Activated CD4-positive, alpha-beta memory T cell treated with anti-CD3 and anti-CD28 coated beads, Interleukin-2, amount 10 ng/mL, durations not matched to agents 7 days and 5 days (primary cell): ENCODE measurements at regions not wholly inside any gene's neighbourhood (a gene's known extent, or its start where the extent isn't known, plus 50 kb on each side); places are given as distances from the start of the nearest gene placed in this dataset.

Source experiments
- CTCF ChIA-PET: fragments of 350-600 bp; sonication (Branson Sonifier 250); formaldehyde crosslinking; loops from one replicate; lab custom pipeline; 2021; ENCODE audit warnings: antibody characterized with exemption, inconsistent platforms; lab: Charles Lee
- POLR2A ChIA-PET: fragments of 350-600 bp; sonication (Branson Sonifier 250); formaldehyde crosslinking; loops from one replicate; lab custom pipeline; 2021; ENCODE audit warnings: antibody characterized with exemption; lab: Charles Lee
- DNase-seq: peaks from one replicate; pipeline ENCODE4 v3.0.0-alpha.2; 2020
- H3K27ac Mint-ChIP-seq: one replicate; pipeline ENCODE4 v1.8.0; 2021; ENCODE audit warnings: mild to moderate bottlenecking, mixed read lengths
- H3K27me3 Mint-ChIP-seq: one replicate; pipeline ENCODE4 v1.8.0; 2021; ENCODE audit warnings: mixed read lengths
- H3K36me3 Mint-ChIP-seq: one replicate; pipeline ENCODE4 v1.8.0; 2021; ENCODE audit warnings: low read depth, mixed read lengths
- H3K4me1 Mint-ChIP-seq: one replicate; pipeline ENCODE4 v1.8.0; 2021; ENCODE audit warnings: mixed read lengths
- H3K4me3 Mint-ChIP-seq: one replicate; pipeline ENCODE4 v1.8.0; 2021; ENCODE audit warnings: mild to moderate bottlenecking, mixed read lengths
- H3K9me3 Mint-ChIP-seq: one replicate; pipeline ENCODE4 v1.8.0; 2021; ENCODE audit warnings: mixed read lengths

DNA sequence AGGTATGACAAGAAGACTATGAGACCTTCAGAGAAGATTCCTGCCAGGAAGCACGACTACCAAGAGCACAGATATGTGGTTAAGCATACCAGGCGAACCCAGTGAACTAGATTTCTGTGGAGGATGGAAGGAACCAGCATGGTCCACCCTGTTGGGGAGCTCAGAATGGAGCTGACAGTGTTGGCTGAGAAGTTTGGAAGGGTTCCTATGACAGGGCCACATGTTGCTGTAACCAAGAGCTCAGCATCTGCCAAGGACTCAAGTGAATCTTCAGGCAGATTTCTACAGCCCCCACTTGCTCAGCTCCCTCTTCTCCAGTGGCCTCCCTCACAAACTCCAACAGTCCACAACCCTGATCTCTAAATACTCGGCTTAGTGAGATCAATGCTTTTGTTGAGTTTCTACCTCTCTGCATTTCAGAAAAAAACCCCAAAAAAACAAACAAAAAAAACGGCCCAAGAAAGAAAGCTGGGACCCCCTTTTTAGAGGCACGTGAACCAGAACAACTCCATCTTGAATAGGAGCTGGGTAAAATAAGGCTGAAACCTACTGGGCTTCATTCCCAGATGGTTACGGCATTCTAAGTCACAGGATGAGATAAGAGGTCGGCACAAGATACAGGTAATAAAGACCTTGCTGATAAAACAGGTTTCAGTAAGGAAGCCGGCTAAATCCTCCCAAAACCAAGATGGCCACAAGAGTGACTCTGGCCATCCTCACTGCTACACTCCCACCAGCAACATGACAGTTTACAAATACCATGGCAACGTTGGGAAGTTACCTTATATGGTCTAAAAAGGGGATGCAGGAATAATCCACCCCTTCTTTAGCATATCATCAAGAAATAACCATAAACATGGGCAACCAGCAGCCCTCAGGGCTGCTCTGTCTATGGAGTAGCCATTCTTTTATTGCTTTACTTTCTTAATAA is 691.1 kb downstream of the UQCRFS1 start:
- H3K9me3 Mint-ChIP-seq: peaks cover 14% of the 10 kb centered on the region
- H3K27ac Mint-ChIP-seq: no peak overlapping the region
- DNase-seq: no peak
- no peaks in the 10 kb centered on the region for H3K4me1 Mint-ChIP-seq
- POLR2A ChIA-PET: no interaction called here
- H3K27me3 Mint-ChIP-seq: no peaks in the 10 kb centered on the region
- no peaks in the 10 kb centered on the region for H3K36me3 Mint-ChIP-seq
- CTCF ChIA-PET: no interaction called here
- no peak overlapping the region for H3K4me3 Mint-ChIP-seq

DNA sequence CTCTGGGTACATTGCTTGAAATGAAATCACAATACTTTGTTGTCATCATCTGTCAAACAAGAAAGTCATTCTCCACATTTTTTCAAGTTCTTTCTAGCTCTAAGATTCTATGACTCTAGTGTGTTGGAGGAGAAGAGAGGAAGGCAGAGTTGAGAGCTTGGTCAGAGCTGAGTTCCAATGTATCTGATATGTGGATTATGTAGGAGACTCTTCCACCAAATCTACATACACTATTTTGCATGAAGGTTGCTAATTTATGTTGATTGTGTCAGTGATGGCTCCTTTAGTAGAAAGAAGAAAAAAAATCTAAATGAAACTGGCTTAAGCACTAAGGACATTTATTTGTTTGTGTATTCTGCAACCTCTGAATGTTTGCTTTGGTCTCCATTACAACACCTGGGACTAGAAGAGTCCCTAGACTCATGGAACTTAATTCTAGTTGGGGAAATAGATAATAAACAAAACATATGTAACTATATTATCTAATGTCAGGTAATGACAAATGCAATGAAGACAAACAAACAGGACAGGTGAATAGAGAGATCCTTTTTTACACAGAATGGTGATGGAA is 691.9 kb downstream of the UQCRFS1 start:
- Mint-ChIP-seq H3K4me1 (no peaks in the 10 kb centered on the region), H3K9me3 (peaks cover 14% of the 10 kb centered on the region), H3K4me3 (no peak overlapping the region), H3K27ac (no peak overlapping the region), H3K27me3 (no peaks in the 10 kb centered on the region), H3K36me3 (no peaks in the 10 kb centered on the region)
- CTCF ChIA-PET: no interaction called here
- POLR2A ChIA-PET: no interaction called here
- no peak for DNase-seq

DNA sequence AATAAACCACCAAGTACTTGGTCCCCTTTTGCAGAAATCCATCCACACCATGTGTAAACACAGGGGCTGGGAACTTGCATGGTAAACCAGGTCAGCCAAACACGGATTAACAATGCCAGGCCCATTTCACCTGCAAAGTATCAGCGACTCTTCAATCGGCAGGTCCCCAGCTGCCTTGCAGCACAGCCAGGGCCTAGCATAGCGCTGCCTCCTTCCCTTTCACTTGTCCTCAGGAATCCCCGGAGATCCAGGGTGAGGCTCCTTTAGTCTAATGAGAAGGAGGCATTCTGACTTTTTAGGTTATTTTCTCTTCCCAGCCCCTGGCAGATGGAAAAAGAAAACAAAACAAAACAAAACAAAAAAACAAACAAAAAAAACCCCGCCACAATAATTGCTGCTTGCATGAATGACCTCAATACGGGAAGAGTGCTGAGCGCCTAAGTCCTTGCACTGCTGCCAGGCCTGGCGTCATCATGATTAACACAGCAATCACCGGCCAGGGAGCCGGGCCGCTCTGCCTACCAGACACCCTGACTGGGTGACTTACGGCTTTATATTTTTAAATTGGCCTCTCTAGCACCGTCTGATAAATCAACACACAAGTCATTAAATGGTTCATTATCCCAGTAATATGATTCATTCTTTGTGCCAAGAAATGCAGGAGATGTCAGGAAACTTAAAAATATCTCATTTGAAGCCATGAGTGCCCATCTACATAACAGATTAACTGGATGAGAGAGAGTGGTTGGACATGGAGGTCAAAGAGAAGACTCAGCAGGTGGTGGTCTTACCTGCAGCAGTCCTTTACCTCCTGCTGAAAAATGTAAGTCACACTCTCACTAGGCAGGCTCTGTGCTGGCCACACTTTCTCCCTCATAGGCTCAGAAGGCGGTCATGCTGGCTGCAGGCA is 692.7 kb downstream of the UQCRFS1 start:
- no peaks in the 10 kb centered on the region for H3K36me3 Mint-ChIP-seq
- DNase-seq: no peak
- H3K27ac Mint-ChIP-seq: no peak overlapping the region
- peaks cover 14% of the 10 kb centered on the region for H3K9me3 Mint-ChIP-seq
- ChIA-PET CTCF (no interaction called here), POLR2A (no interaction called here)
- no peak overlapping the region for H3K4me3 Mint-ChIP-seq
- no peaks in the 10 kb centered on the region for H3K4me1 Mint-ChIP-seq
- H3K27me3 Mint-ChIP-seq: no peaks in the 10 kb centered on the region

DNA sequence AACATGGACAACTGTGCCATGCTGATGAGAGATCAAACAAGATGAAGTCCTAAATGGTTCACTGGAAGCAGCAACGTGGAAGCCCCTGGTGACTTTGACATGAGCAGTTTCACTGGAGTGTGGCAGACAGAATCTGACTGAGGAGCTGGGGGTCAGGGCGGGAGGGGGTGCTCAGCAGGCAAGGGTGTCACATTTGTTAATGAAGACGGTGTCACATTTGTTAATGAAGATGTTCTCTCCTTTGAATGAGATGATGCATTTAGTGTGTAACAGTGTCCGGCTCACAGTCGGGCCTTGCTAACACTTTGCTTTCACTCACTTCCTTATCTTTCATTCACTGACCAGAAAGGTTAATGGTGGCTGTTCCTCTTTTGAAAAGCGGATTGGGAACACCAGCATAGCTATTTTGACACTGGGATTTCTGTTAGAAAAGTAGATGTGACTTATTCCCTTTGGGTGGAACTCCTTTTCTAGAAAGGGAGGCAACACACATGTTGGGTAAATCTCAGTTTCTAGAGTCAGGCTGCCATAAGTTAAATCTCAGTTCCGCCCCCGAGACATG is 693.7 kb downstream of the UQCRFS1 start:
- DNase-seq: no peak
- CTCF ChIA-PET: no interaction called here
- POLR2A ChIA-PET: no interaction called here
- H3K4me3 Mint-ChIP-seq: no peak overlapping the region
- no peaks in the 10 kb centered on the region for H3K36me3 Mint-ChIP-seq
- no peak overlapping the region for H3K27ac Mint-ChIP-seq
- H3K27me3 Mint-ChIP-seq: no peaks in the 10 kb centered on the region
- no peaks in the 10 kb centered on the region for H3K4me1 Mint-ChIP-seq
- H3K9me3 Mint-ChIP-seq: peaks cover 14% of the 10 kb centered on the region

DNA sequence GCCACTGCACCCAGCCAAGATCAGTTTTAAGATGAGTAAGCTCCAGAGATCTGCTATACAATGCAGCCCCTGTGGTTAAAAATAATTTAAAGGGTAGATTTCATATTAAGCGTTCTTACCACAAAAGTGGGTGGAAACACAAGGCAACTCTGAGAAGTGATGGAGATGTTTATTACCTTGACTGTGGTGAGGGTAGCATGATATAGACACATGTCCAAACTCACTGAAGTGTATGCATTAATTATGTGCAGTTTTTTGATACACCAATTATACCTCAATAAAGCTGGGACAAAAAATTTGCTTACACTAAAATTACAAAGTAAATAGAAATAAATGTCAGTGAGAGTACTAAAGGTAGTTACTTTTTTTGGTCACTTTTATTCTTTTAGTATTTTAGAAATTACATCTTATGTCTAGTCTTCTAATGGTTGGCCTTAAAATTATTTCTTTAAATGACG is 696.5 kb downstream of the UQCRFS1 start:
- Mint-ChIP-seq H3K9me3 (peaks cover 5% of the 10 kb centered on the region), H3K27ac (no peak overlapping the region), H3K4me1 (no peaks in the 10 kb centered on the region), H3K36me3 (no peaks in the 10 kb centered on the region), H3K4me3 (no peak overlapping the region), H3K27me3 (no peaks in the 10 kb centered on the region)
- ChIA-PET POLR2A (no interaction called here), CTCF (no interaction called here)
- no peak for DNase-seq

DNA sequence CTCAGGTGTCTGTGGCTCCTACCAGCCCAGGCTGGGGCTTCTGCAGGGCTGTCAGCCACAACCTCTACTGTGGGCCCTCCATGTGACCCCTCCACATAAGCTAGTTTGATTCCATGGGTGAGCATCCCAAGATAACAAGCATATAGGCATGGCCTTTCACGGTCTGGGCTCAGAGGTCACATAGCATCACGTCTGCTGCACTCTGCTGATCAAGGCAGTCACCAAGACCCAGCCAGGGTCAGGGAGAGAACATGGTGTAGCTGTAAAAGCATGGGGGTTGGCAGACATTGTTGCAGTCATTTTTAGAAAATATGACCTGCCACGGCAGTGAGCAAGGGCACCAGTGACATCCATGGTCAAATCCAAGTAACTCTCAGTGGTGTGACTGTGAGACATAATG is 698.8 kb downstream of the UQCRFS1 start:
- Mint-ChIP-seq H3K27ac (no peak overlapping the region), H3K4me1 (no peaks in the 10 kb centered on the region), H3K9me3 (peaks cover 11% of the 10 kb centered on the region), H3K4me3 (no peak overlapping the region), H3K27me3 (no peaks in the 10 kb centered on the region), H3K36me3 (no peaks in the 10 kb centered on the region)
- no peak for DNase-seq
- POLR2A ChIA-PET: no interaction called here
- CTCF ChIA-PET: no interaction called here

DNA sequence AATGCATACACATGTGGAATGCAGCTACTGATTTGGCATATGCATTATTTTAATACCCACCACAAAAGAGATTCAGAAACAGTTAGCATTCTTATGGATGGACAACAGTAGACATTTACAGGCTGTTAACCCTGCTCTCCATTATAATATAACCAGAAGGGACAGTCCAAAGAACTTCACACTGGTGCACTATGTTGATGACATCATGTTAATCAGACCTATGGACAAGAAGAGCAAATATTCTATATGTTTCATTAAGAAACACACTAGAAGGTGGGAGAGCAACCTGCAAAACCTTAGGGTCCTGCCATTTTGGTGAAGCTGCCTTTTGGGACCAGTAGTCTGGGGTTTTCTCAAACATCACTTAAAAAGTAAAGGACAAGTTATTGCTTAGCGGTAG is 701.3 kb downstream of the UQCRFS1 start:
- H3K9me3 Mint-ChIP-seq: peaks cover 10% of the 10 kb centered on the region
- H3K4me1 Mint-ChIP-seq: no peaks in the 10 kb centered on the region
- no peak overlapping the region for H3K4me3 Mint-ChIP-seq
- no peak overlapping the region for H3K27ac Mint-ChIP-seq
- ChIA-PET CTCF (no interaction called here), POLR2A (no interaction called here)
- H3K36me3 Mint-ChIP-seq: no peaks in the 10 kb centered on the region
- no peak for DNase-seq
- no peaks in the 10 kb centered on the region for H3K27me3 Mint-ChIP-seq

DNA sequence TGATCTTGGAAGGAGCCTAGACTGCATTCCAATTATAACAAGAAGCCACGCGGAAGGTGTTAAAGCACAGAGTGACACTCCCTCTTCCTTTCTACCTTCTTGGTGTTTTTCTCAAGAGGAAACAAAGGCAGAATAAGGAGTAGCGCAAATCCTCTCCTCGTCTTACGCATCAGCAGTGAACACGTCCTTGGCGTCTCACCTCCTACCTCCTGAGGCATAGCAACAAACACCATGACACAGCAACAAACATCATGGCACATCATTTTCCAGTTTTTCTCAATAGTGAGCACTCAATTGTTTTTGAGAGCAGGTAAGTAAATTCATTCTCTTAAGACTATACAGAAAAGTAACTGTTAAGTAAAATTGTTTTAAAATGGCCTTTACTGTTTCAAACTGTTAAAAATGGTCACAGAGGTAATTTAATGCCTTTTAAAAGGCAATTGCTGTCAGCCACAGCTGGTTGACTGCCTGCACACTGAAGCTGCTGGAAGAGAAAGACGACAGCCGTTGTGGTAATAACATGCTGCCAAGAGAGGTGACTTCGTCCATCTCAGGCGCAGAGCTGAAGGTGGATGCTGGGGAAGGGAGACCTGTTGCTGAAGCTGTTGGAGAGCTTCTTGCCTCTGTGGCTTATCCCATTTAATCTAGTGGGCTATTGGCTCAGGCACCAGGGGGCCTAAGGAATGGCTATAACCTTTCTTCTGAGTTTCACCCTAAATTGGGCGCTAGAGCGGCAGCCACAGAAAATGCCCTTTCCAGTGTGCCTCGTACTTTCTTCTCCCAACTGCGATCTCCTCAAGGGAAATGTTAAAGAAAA is 703.7 kb downstream of the UQCRFS1 start:
- Mint-ChIP-seq H3K36me3 (no peaks in the 10 kb centered on the region), H3K27me3 (no peaks in the 10 kb centered on the region), H3K9me3 (peaks cover 10% of the 10 kb centered on the region), H3K4me1 (no peaks in the 10 kb centered on the region), H3K27ac (no peak overlapping the region), H3K4me3 (no peak overlapping the region)
- CTCF ChIA-PET: no interaction called here
- DNase-seq: no peak
- POLR2A ChIA-PET: no interaction called here

DNA sequence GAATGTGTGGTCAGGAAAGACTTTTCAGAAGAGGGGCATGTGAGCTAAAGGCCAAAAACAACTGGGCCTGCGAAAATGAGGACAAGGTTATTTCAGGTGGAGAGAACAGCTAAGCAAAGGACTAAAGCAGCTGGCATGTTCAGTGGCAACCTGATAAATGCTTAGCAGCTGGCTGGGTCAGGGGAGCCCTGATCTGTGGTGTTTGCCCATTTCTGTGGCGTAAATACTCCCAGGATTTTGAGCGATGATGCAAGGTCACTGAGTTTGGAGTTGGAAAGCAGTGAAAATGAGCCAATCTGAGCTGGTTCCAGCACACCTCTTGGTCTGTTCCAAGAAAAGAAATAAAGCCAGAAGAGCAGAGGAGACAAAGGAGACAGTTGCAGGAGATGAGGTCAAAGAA is 704.3 kb downstream of the UQCRFS1 start:
- Mint-ChIP-seq H3K9me3 (peaks cover 10% of the 10 kb centered on the region), H3K27ac (no peak overlapping the region), H3K27me3 (no peaks in the 10 kb centered on the region), H3K36me3 (no peaks in the 10 kb centered on the region), H3K4me1 (no peaks in the 10 kb centered on the region), H3K4me3 (no peak overlapping the region)
- no peak for DNase-seq
- CTCF ChIA-PET: no interaction called here
- POLR2A ChIA-PET: no interaction called here

DNA sequence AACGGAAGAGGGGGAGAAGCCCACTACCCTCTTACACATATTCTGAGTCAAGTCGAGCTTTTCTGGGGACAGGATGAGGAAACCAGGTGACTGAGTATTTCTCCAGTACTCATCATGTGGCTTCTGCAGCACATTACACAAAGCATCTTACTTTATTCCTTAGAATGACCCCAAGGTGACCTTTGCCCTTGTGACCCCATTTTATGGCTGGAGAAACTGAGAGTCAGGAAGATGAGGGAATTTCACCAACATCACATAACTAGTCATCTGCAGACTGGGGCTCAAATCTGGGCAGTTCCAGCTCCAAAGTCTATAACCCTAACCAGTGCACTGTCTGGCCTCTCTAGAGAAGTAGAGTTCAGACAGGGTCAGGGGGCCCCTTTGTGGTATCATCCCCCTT is 707.0 kb downstream of the UQCRFS1 start:
- Mint-ChIP-seq H3K27me3 (no peaks in the 10 kb centered on the region), H3K27ac (no peak overlapping the region), H3K4me1 (no peaks in the 10 kb centered on the region), H3K9me3 (peaks cover 10% of the 10 kb centered on the region), H3K4me3 (no peak overlapping the region), H3K36me3 (no peaks in the 10 kb centered on the region)
- no peak for DNase-seq
- CTCF ChIA-PET: interaction anchor here (0.5 kb wide), 1 partner anchor 163 kb away, joined by 3 read pairs; no protein-coding TSS in a partner anchor
- POLR2A ChIA-PET: no interaction called here

DNA sequence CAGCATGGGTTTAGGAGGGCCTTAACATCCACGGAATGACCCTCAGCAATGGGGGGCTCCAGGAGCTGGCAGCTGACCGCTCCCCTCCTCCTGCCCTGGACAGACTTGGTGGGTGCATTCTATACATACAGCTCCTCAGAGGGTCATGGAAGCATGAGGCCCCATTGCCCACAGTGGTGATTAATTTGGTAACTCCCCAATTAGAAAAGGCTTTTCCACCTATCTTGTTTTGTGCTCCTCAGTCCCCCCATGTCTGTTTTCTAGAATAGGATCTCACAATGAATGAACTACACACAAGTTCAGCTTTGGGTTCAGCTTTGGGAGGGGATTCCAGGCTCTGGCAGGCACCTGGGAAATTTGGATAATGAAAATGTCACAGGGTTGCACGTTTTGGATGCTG is 707.8 kb downstream of the UQCRFS1 start:
- H3K27me3 Mint-ChIP-seq: no peaks in the 10 kb centered on the region
- ChIA-PET POLR2A (no interaction called here), CTCF (interaction anchor here (0.5 kb wide), 1 partner anchor 162 kb away, joined by 3 read pairs; no protein-coding TSS in a partner anchor)
- H3K9me3 Mint-ChIP-seq: peaks cover 7% of the 10 kb centered on the region
- H3K4me3 Mint-ChIP-seq: no peak overlapping the region
- H3K36me3 Mint-ChIP-seq: no peaks in the 10 kb centered on the region
- H3K4me1 Mint-ChIP-seq: no peaks in the 10 kb centered on the region
- no peak overlapping the region for H3K27ac Mint-ChIP-seq
- no peak for DNase-seq

DNA sequence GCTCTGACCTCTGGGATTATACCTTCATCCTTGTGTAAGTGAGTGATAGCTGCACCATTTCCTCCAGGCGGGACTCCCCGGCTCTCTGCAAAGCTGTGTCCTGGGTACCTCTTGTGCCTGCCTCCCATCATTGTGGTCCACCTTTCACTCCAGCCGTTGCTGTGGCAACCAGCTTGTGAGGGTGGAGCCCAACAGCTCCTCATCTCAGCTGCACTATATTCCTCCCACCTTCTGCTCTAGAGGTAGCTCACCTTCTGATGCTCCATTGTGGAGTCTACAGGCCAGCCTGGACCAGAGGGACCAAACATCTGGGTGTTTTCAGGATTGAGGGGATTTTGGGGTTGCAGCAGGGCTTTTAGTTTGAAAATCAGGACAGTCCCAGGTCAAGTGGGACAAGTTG is 708.2 kb downstream of the UQCRFS1 start:
- ChIA-PET CTCF (no interaction called here), POLR2A (no interaction called here)
- H3K9me3 Mint-ChIP-seq: peaks cover 5% of the 10 kb centered on the region
- no peaks in the 10 kb centered on the region for H3K36me3 Mint-ChIP-seq
- H3K4me1 Mint-ChIP-seq: no peaks in the 10 kb centered on the region
- no peak overlapping the region for H3K4me3 Mint-ChIP-seq
- no peaks in the 10 kb centered on the region for H3K27me3 Mint-ChIP-seq
- DNase-seq: no peak
- no peak overlapping the region for H3K27ac Mint-ChIP-seq
